ENCODE measurements at regions not wholly inside any gene's neighbourhood (a gene's known extent, or its start where the extent isn't known, plus 50 kb on each side); places are given as distances from the start of the nearest gene placed in this dataset.

DNA sequence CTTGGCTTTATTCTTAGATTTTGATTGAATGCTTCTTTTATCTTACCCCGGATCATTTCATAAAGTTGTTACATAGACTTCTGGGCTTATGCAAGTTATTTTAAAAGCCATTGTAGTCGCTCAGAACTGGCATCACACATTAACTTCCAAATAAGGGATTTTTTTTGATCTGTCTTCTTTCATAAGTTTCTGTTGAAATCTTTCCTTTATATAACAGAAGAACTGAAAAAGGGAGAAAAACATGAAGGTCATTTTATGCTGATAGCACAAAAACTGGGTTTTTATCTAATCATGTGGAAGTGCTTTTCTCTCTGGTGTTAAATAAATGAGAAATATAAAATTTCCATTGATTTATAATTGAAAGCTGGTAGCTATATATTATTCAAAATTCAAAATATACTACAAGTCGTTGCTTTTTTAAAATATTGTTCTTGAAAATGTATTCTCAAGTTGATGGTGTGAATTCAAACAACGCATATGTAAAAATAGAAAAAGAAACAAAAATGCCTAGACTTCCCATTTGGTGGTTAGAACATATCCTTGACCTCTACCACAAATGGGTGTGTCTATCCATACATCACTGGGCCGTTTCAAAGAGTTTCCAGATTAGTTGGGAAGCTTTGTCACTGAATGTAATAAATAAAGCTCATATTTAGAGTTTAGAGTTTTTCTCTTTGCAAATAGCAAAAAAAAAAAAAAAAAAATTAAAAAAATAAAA is 258.3 kb upstream of the ZPLD1 start:
- DNase-seq (ENCODE audit: extremely low read depth, low read depth), result no peak

DNA sequence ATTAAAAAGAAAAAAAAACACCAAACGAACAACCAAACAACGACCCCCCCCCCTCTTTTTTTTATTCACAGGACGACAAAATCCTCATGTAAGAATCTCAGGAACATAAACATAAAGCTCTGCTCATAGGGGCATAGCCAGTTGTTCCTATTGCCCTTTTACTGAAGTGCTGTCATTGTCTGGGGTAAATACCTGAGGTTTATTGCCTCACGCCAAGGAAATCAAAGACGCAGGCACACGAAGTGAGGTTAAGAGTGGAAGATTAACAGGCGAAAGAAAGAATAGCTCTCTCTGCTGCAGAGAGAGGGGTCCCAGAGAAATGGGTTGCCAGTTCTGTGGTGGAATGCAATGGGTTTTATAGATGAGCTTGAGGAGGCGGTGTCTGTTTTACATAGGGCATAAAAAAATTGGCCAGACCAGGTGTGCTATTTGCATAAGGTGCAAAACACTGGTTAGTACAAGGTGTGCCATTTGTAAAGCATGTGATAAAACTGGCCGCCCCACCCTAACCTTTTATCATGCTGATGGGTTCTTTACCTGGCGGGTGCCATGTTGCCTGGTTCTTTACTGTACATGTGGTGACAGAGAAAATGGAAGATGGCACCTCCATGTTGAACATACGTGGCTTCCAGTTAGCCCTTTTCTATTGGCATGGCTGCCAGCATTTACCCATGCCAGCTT is 257.6 kb upstream of the ZPLD1 start:
- no peak for DNase-seq (ENCODE audit: extremely low read depth, low read depth)

DNA sequence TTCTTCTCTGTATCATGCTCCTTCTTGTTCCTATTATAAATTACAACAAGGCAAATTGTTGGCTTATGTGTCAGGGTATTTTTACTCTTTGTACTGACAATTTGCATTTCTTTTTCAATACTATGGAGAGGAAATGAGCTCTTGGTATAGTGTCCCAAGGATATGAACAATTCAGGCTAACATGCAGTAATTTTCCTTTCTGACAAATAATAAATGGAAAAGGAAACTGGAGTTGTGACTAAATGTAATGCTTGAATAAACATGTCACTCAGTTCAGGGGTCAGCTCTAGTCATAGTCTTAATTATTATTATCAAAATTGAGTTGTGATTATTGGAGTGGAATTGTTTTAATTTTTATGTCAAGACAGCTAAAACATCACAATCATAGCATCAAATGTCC is 256.0 kb upstream of the ZPLD1 start:
- no peak for DNase-seq (ENCODE audit: extremely low read depth, low read depth)

GRCh38 chr3:102179326-102180177 is 255.3 kb upstream of the ZPLD1 start:
- no peak for DNase-seq (ENCODE audit: extremely low read depth, low read depth)

- DNase-seq (ENCODE audit: extremely low read depth, low read depth), result no peak
Measured at GRCh38 chr3:102180280-102180931, 254.4 kb upstream of the ZPLD1 start.

GRCh38 chr3:102181175-102181920 is 253.5 kb upstream of the ZPLD1 start:
- no peak for DNase-seq (ENCODE audit: extremely low read depth, low read depth)

DNA sequence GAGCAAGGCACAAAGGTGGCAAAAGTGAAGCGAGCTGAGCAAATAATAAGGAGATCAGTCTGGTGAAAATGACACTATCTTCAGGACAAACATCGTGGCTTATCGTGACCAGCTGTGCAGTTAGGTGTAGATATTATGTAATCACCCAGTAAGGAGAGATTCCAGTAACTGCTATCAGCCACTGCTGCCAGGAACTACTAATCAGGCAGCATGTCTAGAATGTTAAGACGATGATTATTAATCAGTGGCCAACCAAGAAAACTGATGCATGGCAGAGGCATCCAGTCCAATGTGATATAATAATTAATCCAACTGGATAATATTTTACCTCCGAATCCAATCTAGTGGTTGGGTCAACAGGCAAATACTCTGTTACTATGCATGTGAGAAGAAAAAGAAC is 252.7 kb upstream of the ZPLD1 start:
- no peak for DNase-seq (ENCODE audit: extremely low read depth, low read depth)

GRCh38 chr3:102183186-102183585 is 251.6 kb upstream of the ZPLD1 start:
- no peak for DNase-seq (ENCODE audit: extremely low read depth, low read depth)

DNA sequence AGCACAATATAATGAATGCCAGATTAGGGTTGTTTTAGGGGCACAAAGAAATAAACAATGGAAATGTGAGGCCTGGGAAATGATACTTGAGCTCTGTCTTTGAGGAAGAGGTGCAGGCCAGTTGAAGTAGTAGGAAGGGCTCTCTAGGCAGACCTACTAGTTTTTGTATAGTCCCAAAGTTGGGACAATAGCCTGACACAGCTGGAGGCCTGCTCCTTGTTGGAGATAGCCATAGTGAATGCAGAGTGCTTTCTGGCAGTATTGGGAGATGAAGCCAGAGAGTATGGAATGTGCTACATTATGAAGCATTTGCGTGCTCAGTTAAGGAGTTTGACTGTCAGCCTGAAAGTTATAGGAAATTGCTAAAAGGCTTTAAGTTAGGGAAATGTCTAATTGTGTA is 251.2 kb upstream of the ZPLD1 start:
- no peak for DNase-seq (ENCODE audit: extremely low read depth, low read depth)

- DNase-seq (ENCODE audit: extremely low read depth, low read depth), result no peak
Measured at GRCh38 chr3:102189541-102189940, 245.3 kb upstream of the ZPLD1 start.

DNA sequence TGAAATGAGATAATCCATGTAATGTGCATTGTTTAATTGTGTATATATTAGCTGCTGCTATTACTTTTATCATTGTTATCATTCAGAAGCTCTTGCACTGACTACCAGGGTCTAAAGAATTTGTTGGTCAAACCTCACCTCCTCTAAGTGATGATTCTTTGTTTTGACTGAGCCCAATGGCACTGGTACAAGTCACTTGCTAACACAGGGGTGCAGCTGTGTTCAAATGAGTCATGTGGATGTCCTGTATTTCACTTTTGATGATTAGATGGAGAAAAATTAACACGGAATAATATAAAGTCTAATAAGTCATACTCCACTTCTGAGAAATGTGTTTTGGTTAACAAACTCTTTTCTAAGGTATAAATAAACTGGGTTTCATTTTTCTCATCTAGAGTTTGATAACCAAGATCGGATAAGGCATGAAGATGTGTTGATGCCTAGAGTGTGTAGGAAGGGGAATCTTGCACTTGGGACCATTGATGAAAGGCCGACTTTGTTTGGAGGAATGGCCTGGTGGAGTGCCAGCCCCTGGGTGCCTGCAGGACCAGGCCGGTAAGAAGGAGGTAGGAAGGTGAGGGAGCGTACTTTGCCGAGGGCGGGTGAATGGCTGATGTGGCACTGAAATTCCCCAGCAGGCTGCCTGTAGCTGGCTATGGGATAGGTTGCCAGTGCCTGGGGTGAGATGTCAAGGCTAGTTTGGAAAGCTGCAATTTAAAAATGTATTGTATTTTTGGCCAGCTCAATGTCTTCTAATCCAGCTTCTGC is 244.7 kb upstream of the ZPLD1 start:
- DNase-seq (ENCODE audit: extremely low read depth, low read depth), result no peak

- DNase-seq (ENCODE audit: extremely low read depth, low read depth), result no peak
Measured at GRCh38 chr3:102192575-102192974, 242.2 kb upstream of the ZPLD1 start.

DNA sequence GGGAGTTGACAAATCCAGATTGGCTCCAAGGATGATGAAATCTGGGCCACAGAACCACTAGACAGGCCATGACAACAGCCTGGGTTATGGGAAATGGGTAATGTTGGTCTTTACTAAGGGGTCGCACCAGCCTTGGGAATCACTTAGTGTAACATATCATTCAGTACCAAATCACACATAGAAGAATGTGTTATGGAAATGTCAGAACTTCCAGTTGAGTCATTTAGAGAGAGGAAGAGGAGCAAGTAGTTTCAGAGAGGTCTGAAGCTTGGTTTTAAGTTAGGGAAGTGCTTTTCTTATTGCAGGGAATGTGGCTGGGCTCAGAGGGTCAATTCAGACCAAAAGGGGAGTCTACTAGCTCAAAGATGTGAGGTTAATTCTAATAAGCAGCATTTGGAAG is 241.6 kb upstream of the ZPLD1 start:
- no peak for DNase-seq (ENCODE audit: extremely low read depth, low read depth)

DNA sequence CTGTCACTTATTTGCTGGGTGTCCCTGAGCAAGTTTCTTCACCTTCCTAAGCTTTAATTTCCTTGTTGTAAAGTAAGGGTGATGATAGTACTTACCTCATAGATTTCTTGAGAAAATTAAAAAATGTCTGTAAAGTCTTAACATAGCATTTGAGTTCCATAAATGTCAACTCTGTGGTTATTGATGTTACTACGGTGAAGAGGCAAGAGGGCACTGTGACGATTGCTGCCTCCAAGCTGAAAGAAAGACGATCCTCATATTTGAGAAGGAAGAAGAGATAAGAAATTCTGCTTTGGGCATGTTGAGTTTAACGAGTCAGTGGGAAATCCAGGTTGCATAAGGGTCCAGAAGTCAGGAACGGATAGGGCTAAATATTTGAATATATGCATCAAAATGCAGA is 240.8 kb upstream of the ZPLD1 start:
- no peak for DNase-seq (ENCODE audit: extremely low read depth, low read depth)

DNA sequence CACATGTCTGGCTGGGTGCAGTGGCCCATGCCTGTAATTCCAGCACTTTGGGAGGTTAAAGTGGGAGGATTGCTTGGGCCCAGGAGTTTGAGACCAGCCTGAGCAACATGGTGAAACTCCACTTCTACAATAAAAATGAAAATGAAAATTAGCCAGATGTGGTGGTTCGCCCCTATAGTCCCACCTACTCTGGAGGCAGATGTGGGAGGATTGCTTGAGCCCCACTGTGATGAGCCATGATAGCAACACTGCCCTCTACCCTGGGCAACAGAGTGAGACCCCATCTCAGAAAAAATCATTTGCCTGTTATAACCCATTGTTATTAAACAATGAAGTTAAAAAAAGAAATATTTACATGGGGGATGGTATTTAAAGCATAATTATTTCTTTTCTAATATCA is 240.1 kb upstream of the ZPLD1 start:
- DNase-seq (ENCODE audit: extremely low read depth, low read depth), result no peak

DNA sequence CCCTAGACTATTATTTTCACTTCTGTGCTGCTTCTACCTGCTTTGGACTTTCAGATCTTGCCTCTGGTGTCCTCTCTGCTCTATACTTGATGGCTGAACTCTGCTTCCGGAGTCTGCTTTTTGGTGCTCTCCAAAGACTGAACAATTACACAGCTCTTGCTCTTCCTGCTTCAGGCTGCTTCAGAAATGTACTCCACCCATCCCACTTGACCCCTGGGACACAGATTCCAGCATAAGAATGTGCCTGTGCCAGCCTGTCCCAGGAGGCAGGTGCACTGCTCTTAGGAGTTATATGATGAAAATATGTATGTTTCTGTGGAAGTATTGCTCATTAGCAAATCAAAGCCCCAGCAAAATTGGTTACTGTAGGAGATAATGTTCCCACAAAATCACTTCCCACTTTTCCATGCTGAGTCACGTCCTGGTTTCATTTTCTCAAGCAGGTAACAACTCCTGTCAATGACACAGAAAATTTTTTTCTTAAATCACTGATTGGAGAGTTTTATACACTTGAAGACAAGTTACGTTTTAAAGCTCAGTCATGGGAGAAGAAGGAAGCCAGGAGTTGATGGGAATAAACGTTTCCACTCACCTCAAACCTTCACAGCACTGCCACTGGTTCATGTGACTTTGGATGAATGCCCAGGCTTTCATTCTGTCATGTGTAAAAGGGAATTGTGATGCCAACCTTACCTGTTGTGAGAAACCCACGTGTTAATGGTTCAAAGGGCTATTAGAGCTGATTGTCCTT is 239.4 kb upstream of the ZPLD1 start:
- no peak for DNase-seq (ENCODE audit: extremely low read depth, low read depth)

DNA sequence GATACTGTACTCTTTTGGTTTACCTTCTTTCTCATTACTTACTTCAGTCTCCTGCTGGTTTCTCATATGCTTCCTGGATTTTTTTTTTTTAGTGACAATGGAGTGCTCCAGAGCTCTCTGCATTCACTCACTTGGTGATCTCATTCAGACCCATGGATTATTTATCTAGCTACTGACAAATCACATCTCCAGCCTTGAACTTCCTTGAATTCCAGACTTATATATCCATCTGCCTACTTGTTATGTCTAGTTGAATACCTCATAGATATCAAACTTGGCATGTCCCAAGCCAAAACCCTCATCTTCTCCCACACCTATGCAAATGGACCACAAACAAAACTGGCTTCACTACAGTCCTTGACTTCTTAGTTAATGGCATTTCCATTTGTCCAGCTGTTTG is 234.7 kb upstream of the ZPLD1 start:
- DNase-seq (ENCODE audit: extremely low read depth, low read depth), result no peak

- no peak for DNase-seq (ENCODE audit: extremely low read depth, low read depth)
Measured at GRCh38 chr3:102200560-102200959, 234.3 kb upstream of the ZPLD1 start.

DNA sequence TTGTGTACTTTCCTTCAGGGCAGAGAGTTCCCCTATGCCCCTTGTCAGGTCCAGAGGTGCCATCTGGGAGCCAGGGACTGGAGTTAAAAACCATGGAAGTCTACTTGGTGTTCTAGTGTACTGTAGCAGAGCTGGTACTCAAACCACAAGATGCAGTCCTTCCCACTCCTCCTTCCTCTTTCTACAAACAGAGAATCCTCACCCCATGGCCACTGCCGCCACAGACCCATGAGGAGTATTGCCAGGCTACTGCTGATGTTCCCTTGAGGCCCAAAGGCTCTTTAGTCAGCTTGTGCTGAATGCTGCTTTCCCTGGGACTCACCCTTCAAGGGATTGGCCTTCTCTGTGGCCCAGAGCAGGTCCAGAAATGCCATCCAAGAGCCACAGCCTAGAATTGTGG is 229.2 kb upstream of the ZPLD1 start:
- DNase-seq (ENCODE audit: extremely low read depth, low read depth), result no peak

Data from NCI-H460 (cell line).